K562 (cell line): ENCODE measurements at regions not wholly inside any gene's neighbourhood (a gene's known extent, or its start where the extent isn't known, plus 50 kb on each side); places are given as distances from the start of the nearest gene placed in this dataset.

ENCODE experiments used
- ATAC-seq: fragments of 200-7000 bp; cut with Tn5 transposase; 3 replicates; pipeline ENCODE4 v1.9.1; 2020; ENCODE audit warnings: moderate library complexity
- BruUV-seq: library from RNA; stranded (reverse); fragments of 400-500 nt; replicated peaks from 2 replicates; lab custom pipeline; 2021; lab: Mats Ljungman, UMichigan
- CTCF ChIA-PET: fragments of 300-600 bp; formaldehyde crosslinking; extraction: SDS; loops from one replicate; lab custom pipeline; 2021; ENCODE audit warnings: low intra/inter-chr PET ratio; lab: Yijun Ruan, JAX
- POLR2A ChIA-PET: fragments of 300-600, 350-650 bp; sonication (Branson Sonifier 250); formaldehyde crosslinking; extraction: SDS; loops from one replicate; lab custom pipeline; 2021; ENCODE audit warnings: antibody characterized with exemption, inconsistent platforms; lab: Yijun Ruan, JAX
- DNase-seq, 4 experiments: peaks; one replicate each; pipeline versions ENCODE4 v3.0.0 to v3.0.0-alpha.2; 2011 to 2018; ENCODE audit warnings: low spot score in 3 of 4, mixed read lengths in 3 of 4; ENCODE audit errors: extremely low read depth in 1 of 4
- FAIRE-seq: peaks from 2 replicates; lab custom pipeline; 2011; peaks lifted over from hg19 to GRCh38; lab: Jason Lieb, UNC
- H2AFZ ChIP-seq: 2 replicates; pipeline ENCODE4 v1.6.0; 2011; ENCODE audit warnings: low read depth, low read length, control low read depth, inconsistent platforms
- H3K27ac ChIP-seq: fragments of 200-600 bp; 3 replicates; pipeline ENCODE4 v1.8.0; 2011; ENCODE audit warnings: low read depth, mild to moderate bottlenecking, control low read depth, inconsistent platforms, low read length, moderate library complexity, mixed read lengths; ENCODE audit errors: extremely low read depth
- H3K27me3 ChIP-seq, 2 experiments: fragments of 300-600 bp in 1 of 2; 2 replicates in 1 of 2; 3 replicates in 1 of 2; pipeline versions ENCODE4 v1.6.0 to v1.8.0; 2011; ENCODE audit warnings: inconsistent platforms in 2 of 2, low read length in 2 of 2, mild to moderate bottlenecking in 1 of 2, mixed read lengths in 1 of 2, moderate library complexity in 1 of 2; ENCODE audit not compliant: control insufficient read depth in 2 of 2, insufficient read depth in 2 of 2
- H3K36me3 ChIP-seq: fragments of 300-600 bp; 3 replicates; pipeline ENCODE4 v1.8.0; 2011; ENCODE audit warnings: mild to moderate bottlenecking, low read length, inconsistent platforms; ENCODE audit not compliant: control insufficient read depth, insufficient read depth
- H3K4me1 ChIP-seq, 2 experiments: fragments of 200-600 bp in 1 of 2; replicated peaks in 1 of 2; 2 replicates in 1 of 2; 3 replicates in 1 of 2; pipeline versions ENCODE4 v1.5.1 to v1.8.0; 2011; ENCODE audit warnings: inconsistent platforms in 2 of 2, low read length in 2 of 2, mild to moderate bottlenecking in 1 of 2, mixed read lengths in 1 of 2, moderate library complexity in 1 of 2; ENCODE audit not compliant: control insufficient read depth in 2 of 2, insufficient read depth in 2 of 2
- H3K4me2 ChIP-seq: 2 replicates; pipeline ENCODE4 v1.6.1; 2011; ENCODE audit warnings: low read length, control low read depth, inconsistent platforms, mixed read lengths; ENCODE audit not compliant: insufficient read depth
- H3K4me3 ChIP-seq: fragments of 200-600 bp; sonication (generic), shearing (Covaris generic); 2 replicates; pipeline ENCODE4 v1.5.1; 2016; ENCODE audit warnings: control low read depth, inconsistent platforms
- H3K79me2 ChIP-seq: fragments of 200-600 bp; 3 replicates; pipeline ENCODE4 v1.8.0; 2011; ENCODE audit warnings: low read length, inconsistent platforms; ENCODE audit not compliant: control insufficient read depth, insufficient read depth
- H3K9ac ChIP-seq, 2 experiments: 2 replicates each; pipeline versions ENCODE4 v1.6.0 to v1.6.1; 2011; ENCODE audit warnings: low read depth in 2 of 2, low read length in 2 of 2, control low read depth in 1 of 2, inconsistent platforms in 1 of 2, mild to moderate bottlenecking in 1 of 2, mixed read lengths in 1 of 2; ENCODE audit not compliant: insufficient read depth in 1 of 2
- H3K9me1 ChIP-seq: one replicate; pipeline ENCODE4 v1.6.0; 2011; ENCODE audit warnings: inconsistent platforms, mild to moderate bottlenecking, low read length, moderate library complexity; ENCODE audit not compliant: control insufficient read depth, insufficient read depth
- H3K9me3 ChIP-seq: replicated peaks from 2 replicates; pipeline ENCODE4 v1.5.1; 2011; ENCODE audit warnings: low read depth, low read length, inconsistent platforms; ENCODE audit not compliant: control insufficient read depth, insufficient read depth
- H4K20me1 ChIP-seq: replicated peaks from 2 replicates; pipeline ENCODE4 v1.6.1; 2011; ENCODE audit warnings: low read length, inconsistent platforms, mixed read lengths; ENCODE audit not compliant: control insufficient read depth, insufficient read depth
- FOXM1 ChIP-seq, 2 experiments: fragments of 450-650 bp in 1 of 2; sonication (generic) in 1 of 2; formaldehyde crosslinking in 1 of 2; IDR thresholded peaks; 2 replicates each; pipeline versions ENCODE4 v1.6.1 to v1.9.0; 2017 to 2022; ENCODE audit warnings: low read depth in 2 of 2, mild to moderate bottlenecking in 2 of 2, missing genetic modification reagents in 1 of 2, moderate library complexity in 1 of 2
- GATAD2A ChIP-seq: fragments of 450-650 bp; IDR thresholded peaks from 2 replicates; pipeline ENCODE4 v1.6.1; 2017
- HLTF ChIP-seq: fragments of 450-650 bp; IDR thresholded peaks from 2 replicates; pipeline ENCODE4 v1.6.1; 2016
- NFIC ChIP-seq: fragments of 450-650 bp; IDR thresholded peaks from 2 replicates; pipeline ENCODE4 v1.6.1; 2017; ENCODE audit warnings: mild to moderate bottlenecking, inconsistent platforms
- NFIX ChIP-seq: fragments of 250-450 bp; sonication (Bioruptor Pico); IDR thresholded peaks from 2 replicates; pipeline ENCODE4 v1.4.0; 2020; ENCODE audit warnings: low read depth, mild to moderate bottlenecking, moderate library complexity
- NUFIP1 ChIP-seq: fragments of 450-650 bp; IDR thresholded peaks from 2 replicates; pipeline ENCODE4 v1.6.1; 2018; ENCODE audit not compliant: partially characterized antibody
- ZBTB11 ChIP-seq, 3 experiments: fragments of 200-800 bp in 1 of 3; fragments of 250-450 bp in 1 of 3; fragments of 450-650 bp in 1 of 3; sonication (Bioruptor Pico) in 1 of 3; sonication (Bioruptor generic) in 1 of 3; formaldehyde crosslinking in 1 of 3; IDR thresholded peaks; 2 replicates each; pipeline versions ENCODE4 v1.6.1 to v1.8.0; 2016 to 2022; ENCODE audit warnings: mild to moderate bottlenecking in 2 of 3, missing genetic modification characterization in 2 of 3, missing compliant biosample characterization in 1 of 3, moderate library complexity in 1 of 3
- WGBS: fragments of 100-300 bp; shearing (Covaris generic); methylation state at CpG from one replicate; pipeline ENCODE4 v1.1.6; 2016; ENCODE audit warnings: low coverage, mixed read lengths; ENCODE audit not compliant: insufficient coverage; ENCODE audit errors: missing lambda C conversion rate; 5-methylcytosine and 5-hydroxymethylcytosine counted together
- in situ Hi-C: fragments of 300-500 bp; cut with MboI; formaldehyde crosslinking; loops from 4 replicates; pipeline ENCODE4 v1.15.0; 2018; ENCODE audit warnings: inconsistent platforms, mixed read lengths
- intact Hi-C: fragments of 100-400 bp; cut with micrococcal nuclease; formaldehyde crosslinking; loops from 2 replicates; pipeline ENCODE4 v1.14.2; 2022

- no peak for TF ChIP-seq ZBTB11 (CRISPR knock-in tag; IDR thresholded peaks at IDR 0.05)
Measured at GRCh38 chr18:1488394-1488793, 583.7 kb downstream of the ADCYAP1 start (continued).

DNA sequence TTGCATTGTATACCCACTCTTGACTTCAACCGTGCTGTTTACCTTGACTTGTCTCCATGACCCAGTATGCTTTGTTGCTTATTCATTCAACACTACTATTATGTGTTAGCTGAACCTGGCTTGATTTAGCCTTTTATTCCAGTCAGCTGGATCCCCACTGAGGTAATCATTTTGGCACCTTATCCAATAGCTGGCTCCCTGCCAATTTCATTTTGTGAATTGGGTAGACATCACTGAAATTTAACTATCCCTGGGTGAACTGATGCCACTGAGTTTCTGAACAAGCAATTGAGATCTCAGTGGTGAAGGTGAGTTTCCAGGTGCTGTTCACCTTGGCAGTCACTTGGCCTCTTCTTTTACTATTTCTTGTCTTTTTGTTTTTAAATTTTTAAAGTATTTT lies 584.3 kb downstream of the ADCYAP1 start:
- Histone ChIP-seq H3K9me3 (no peaks in the 10 kb centered on the region), H4K20me1 (no peaks in the 10 kb centered on the region), H3K4me1 (no peaks in the 10 kb centered on the region; a peak in 1 of 5 replicates), H2AFZ (peak overlapping the region; percentile 41; the same call in 1 of the 2 replicates), H3K27me3 (no peaks in the 10 kb centered on the region), H3K27ac (no peak overlapping the region), H3K79me2 (no peaks in the 10 kb centered on the region), H3K9me1 (no peaks in the 10 kb centered on the region), H3K4me2 (no peak overlapping the region), H3K9ac (no peak overlapping the region), H3K36me3 (no peaks in the 10 kb centered on the region), H3K4me3 (no peak overlapping the region)
- ChIA-PET POLR2A (interaction anchor here (2.1 kb wide), 1 partner anchor 14 kb away, joined by 8 read pairs; no protein-coding TSS in a partner anchor), CTCF (no interaction called here)
- intact Hi-C loops: no loop called here
- WGBS: 31% methylated on average over 1 of the region's 1 CpG
- BruUV-seq: no TSS peak
- ATAC-seq: no peak
- FAIRE-seq: no peak
- in situ Hi-C loops: no loop called here
- no peak for DNase-seq
- no peak for TF ChIP-seq HLTF
- TF ChIP-seq FOXM1 (IDR thresholded peaks at IDR 0.05; ENCODE audit: low read depth): no peak
- no peak for TF ChIP-seq FOXM1 (CRISPR knock-in tag; IDR thresholded peaks at IDR 0.05; ENCODE audit: low read depth)
- no peak for TF ChIP-seq GATAD2A
- TF ChIP-seq NUFIP1: no peak
- peak; percentile 85 for TF ChIP-seq NFIC
- peak; percentile 81 for TF ChIP-seq NFIX (CRISPR knock-in tag)
